ENCODE measurements at regions not wholly inside any gene's neighbourhood (a gene's known extent, or its start where the extent isn't known, plus 50 kb on each side); places are given as distances from the start of the nearest gene placed in this dataset.

GRCh38 chr3:104805508-104805907, 561.2 kb upstream of the ALCAM start:
- H3K4me3 ChIP-seq = no peak overlapping the region
- no peaks in the 10 kb centered on the region for H3K9me3 ChIP-seq
- no peaks in the 10 kb centered on the region for H3K4me1 ChIP-seq (ENCODE audit: control insufficient read depth in 1 of 2, low read depth in 2 of 2)
- H3K27me3 ChIP-seq (replicated peaks; ENCODE audit: insufficient read depth) = no peaks in the 10 kb centered on the region
- no peaks in the 10 kb centered on the region for H3K36me3 ChIP-seq
- no peak for DNase-seq (ENCODE audit: low spot score)
- no peak for ATAC-seq (ENCODE audit: insufficient number of reproducible peaks, low FRiP score, low read depth)
- no peak for TF ChIP-seq CTCF (IDR thresholded peaks at IDR 0.05)
- no peak overlapping the region for H3K27ac ChIP-seq

- H3K27me3 ChIP-seq (replicated peaks; ENCODE audit: insufficient read depth) = no peaks in the 10 kb centered on the region
- no peak for TF ChIP-seq CTCF (IDR thresholded peaks at IDR 0.05)
- no peaks in the 10 kb centered on the region for H3K4me1 ChIP-seq (ENCODE audit: control insufficient read depth in 1 of 2, low read depth in 2 of 2)
- no peak for ATAC-seq (ENCODE audit: insufficient number of reproducible peaks, low FRiP score, low read depth)
- H3K27ac ChIP-seq = no peak overlapping the region
- H3K4me3 ChIP-seq = no peak overlapping the region
- H3K9me3 ChIP-seq = no peaks in the 10 kb centered on the region
- DNase-seq (ENCODE audit: low spot score) = no peak
- no peaks in the 10 kb centered on the region for H3K36me3 ChIP-seq
Measured at GRCh38 chr3:104810896-104811295, 555.8 kb upstream of the ALCAM start.

GRCh38 chr3:104816008-104816407, 550.7 kb upstream of the ALCAM start:
- no peak for ATAC-seq (ENCODE audit: insufficient number of reproducible peaks, low FRiP score, low read depth)
- no peak for TF ChIP-seq CTCF (IDR thresholded peaks at IDR 0.05)

GRCh38 chr3:104816716-104817115, 550.0 kb upstream of the ALCAM start:
- no peaks in the 10 kb centered on the region for H3K36me3 ChIP-seq
- H3K4me3 ChIP-seq = no peak overlapping the region
- no peak for DNase-seq (ENCODE audit: low spot score)
- no peak overlapping the region for H3K27ac ChIP-seq
- H3K9me3 ChIP-seq = peaks cover 2% of the 10 kb centered on the region
- no peaks in the 10 kb centered on the region for H3K4me1 ChIP-seq (ENCODE audit: control insufficient read depth in 1 of 2, low read depth in 2 of 2)
- no peak for TF ChIP-seq CTCF (IDR thresholded peaks at IDR 0.05)
- H3K27me3 ChIP-seq (replicated peaks; ENCODE audit: insufficient read depth) = no peaks in the 10 kb centered on the region
- ATAC-seq (ENCODE audit: insufficient number of reproducible peaks, low FRiP score, low read depth) = no peak

More at GRCh38 chr3:104816008-104816407, 550.7 kb upstream of the ALCAM start:
- no peaks in the 10 kb centered on the region for H3K27me3 ChIP-seq (replicated peaks; ENCODE audit: insufficient read depth)
- no peaks in the 10 kb centered on the region for H3K9me3 ChIP-seq
- no peaks in the 10 kb centered on the region for H3K36me3 ChIP-seq
- DNase-seq (ENCODE audit: low spot score) = no peak
- no peak overlapping the region for H3K27ac ChIP-seq
- H3K4me3 ChIP-seq = no peak overlapping the region
- H3K4me1 ChIP-seq (ENCODE audit: control insufficient read depth in 1 of 2, low read depth in 2 of 2) = no peaks in the 10 kb centered on the region

- Histone ChIP-seq H3K4me1 (ENCODE audit: control insufficient read depth in 1 of 2, low read depth in 2 of 2) (no peaks in the 10 kb centered on the region), H3K36me3 (no peaks in the 10 kb centered on the region), H3K27me3 (replicated peaks; ENCODE audit: insufficient read depth) (no peaks in the 10 kb centered on the region), H3K27ac (no peak overlapping the region), H3K9me3 (peaks cover 4% of the 10 kb centered on the region), H3K4me3 (no peak overlapping the region)
- no peak for TF ChIP-seq CTCF (IDR thresholded peaks at IDR 0.05)
- ATAC-seq (ENCODE audit: insufficient number of reproducible peaks, low FRiP score, low read depth) (no peak), DNase-seq (ENCODE audit: low spot score) (no peak)
Measured at GRCh38 chr3:104819333-104819732, 547.4 kb upstream of the ALCAM start.

All from thoracic aorta (tissue), 2 donors.